HAP-1 (cell line): ENCODE measurements at regions not wholly inside any gene's neighbourhood (a gene's known extent, or its start where the extent isn't known, plus 50 kb on each side); places are given as distances from the start of the nearest gene placed in this dataset.

ENCODE experiments used
- DNase-seq, 2 experiments: peaks; one replicate each; pipeline ENCODE4 v3.0.0-alpha.2; 2016 to 2020; ENCODE audit warnings: low spot score in 2 of 2
- H3K27me3 ChIP-seq: fragments of 250-450 bp; sonication (Bioruptor Pico); 2 replicates; pipeline ENCODE4 v1.5.1; 2020; ENCODE audit warnings: low read depth, mild to moderate bottlenecking, moderate library complexity
- H3K36me3 ChIP-seq: fragments of 250-450 bp; sonication (Bioruptor Pico); replicated peaks from 2 replicates; pipeline ENCODE4 v1.5.1; 2020; ENCODE audit warnings: mild to moderate bottlenecking
- H3K4me1 ChIP-seq: fragments of 250-450 bp; sonication (Bioruptor Pico); 2 replicates; pipeline ENCODE4 v1.5.1; 2020; ENCODE audit warnings: mild to moderate bottlenecking
- H3K4me3 ChIP-seq: fragments of 250-450 bp; sonication (Bioruptor Pico); 2 replicates; pipeline ENCODE4 v1.5.1; 2020; ENCODE audit warnings: mild to moderate bottlenecking, moderate library complexity
- H3K9me3 ChIP-seq: fragments of 250-450 bp; sonication (Bioruptor Pico); 2 replicates; pipeline ENCODE4 v1.5.1; 2020; ENCODE audit warnings: mild to moderate bottlenecking, moderate library complexity
- in situ Hi-C: fragments of 300-500 bp; cut with MboI; formaldehyde crosslinking; loops from 3 replicates; pipeline ENCODE4 v1.14.3; 2020; ENCODE audit warnings: low sequenced_read_pairs, inconsistent platforms, mixed read lengths

DNA sequence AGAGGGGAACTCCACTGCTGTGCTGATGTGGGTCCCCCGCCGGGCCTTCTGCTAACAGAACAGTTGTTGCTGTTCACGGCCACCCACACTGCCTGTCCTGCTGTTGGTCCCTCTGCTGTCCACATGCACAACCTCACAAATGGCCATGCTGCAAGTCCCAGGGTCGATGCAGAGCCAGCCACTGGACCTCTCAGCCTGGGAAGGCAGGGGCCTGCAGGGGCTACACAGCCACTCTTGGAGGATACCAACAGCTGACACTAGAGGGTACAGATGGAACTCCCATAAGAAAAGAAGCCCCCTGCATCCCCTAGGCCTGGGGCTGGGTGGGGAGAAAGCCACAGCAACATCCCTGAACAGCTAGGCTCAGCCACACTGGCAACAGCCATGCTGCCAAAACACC is 104.4 kb upstream of the IQSEC1 start:
- DNase-seq, result no peak
- in situ Hi-C loops, result no loop called here
- Histone ChIP-seq H3K4me1 (no peaks in the 10 kb centered on the region), H3K36me3 (no peaks in the 10 kb centered on the region), H3K27me3 (no peaks in the 10 kb centered on the region), H3K4me3 (no peak overlapping the region), H3K9me3 (peaks cover 7% of the 10 kb centered on the region)

DNA sequence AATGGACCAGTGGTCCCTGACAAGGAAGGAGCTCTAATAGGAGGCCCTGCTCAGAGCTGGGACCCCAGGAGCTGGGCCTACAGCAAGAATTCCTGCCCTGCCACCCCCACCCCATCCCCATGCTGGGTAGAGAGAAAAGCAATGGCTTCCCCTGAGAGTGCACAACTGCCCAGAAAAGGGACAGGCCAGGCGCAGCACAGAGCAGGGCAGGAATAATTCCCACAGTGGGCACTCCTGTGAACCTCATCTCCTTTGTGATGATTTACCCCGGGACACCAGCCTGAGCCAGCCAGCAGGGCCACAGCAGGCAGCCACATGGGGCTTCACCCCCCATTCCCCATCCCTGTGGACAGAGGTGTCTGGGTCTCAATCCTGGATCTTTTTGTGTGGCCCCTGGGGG is 104.0 kb upstream of the IQSEC1 start:
- Histone ChIP-seq H3K4me1 (no peaks in the 10 kb centered on the region), H3K36me3 (no peaks in the 10 kb centered on the region), H3K9me3 (peaks cover 7% of the 10 kb centered on the region), H3K27me3 (no peaks in the 10 kb centered on the region), H3K4me3 (no peak overlapping the region)
- in situ Hi-C loops, result no loop called here
- DNase-seq, result no peak

- in situ Hi-C loops, result no loop called here
- Histone ChIP-seq H3K9me3 (peaks cover 7% of the 10 kb centered on the region), H3K36me3 (no peaks in the 10 kb centered on the region), H3K27me3 (no peaks in the 10 kb centered on the region), H3K4me3 (no peak overlapping the region), H3K4me1 (no peaks in the 10 kb centered on the region)
- DNase-seq, result no peak
Observed at GRCh38 chr3:13176445-13176844, 103.2 kb upstream of the IQSEC1 start.

GRCh38 chr3:13174803-13175135 is 101.5 kb upstream of the IQSEC1 start:
- Histone ChIP-seq H3K27me3 (no peaks in the 10 kb centered on the region), H3K9me3 (peaks cover 10% of the 10 kb centered on the region), H3K4me1 (no peaks in the 10 kb centered on the region), H3K36me3 (no peaks in the 10 kb centered on the region), H3K4me3 (no peak overlapping the region)
- in situ Hi-C loops, result no loop called here
- no peak for DNase-seq

DNA sequence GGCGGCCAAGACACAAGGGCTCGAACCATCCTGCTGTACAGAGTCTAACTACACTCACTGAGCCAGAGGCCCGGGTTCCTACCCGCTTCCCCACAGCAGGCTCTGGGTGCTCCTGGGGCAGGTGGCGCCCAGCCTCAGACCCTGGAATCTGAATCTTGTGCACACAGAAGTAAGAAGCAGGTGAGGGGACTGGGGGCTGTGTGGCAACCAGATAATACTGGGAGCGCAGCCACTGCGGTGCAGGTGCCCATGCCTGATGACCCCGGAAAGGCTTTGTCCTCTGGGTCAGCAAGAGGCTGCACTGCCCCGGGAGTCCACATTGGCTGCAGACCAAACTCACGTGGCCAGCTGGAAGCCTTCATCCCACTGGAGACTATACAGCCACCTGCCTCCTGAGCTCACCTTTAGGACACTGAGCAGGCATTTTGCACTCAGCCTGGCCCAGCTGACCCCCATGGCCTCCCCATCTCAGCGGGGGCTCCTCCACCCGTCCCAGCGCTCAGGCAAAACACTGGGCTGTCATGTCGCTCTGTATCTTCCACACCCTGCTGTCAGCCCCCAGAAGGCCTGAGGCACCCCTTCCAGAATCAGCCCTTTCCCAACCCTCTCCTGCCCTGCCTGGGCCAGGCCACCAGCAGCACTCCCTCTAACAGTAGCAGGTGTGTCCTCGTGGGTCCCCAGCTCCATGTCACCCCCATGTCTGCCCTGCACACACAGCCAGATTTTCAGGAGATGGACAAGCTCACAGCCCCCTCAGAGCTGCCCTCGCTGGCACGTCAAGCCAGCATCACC is 101.0 kb upstream of the IQSEC1 start:
- in situ Hi-C loops, result no loop called here
- H3K9me3 ChIP-seq, result peaks cover 9% of the 10 kb centered on the region
- H3K4me1 ChIP-seq, result no peaks in the 10 kb centered on the region
- no peaks in the 10 kb centered on the region for H3K36me3 ChIP-seq
- H3K27me3 ChIP-seq, result no peaks in the 10 kb centered on the region
- DNase-seq, result no peak
- no peak overlapping the region for H3K4me3 ChIP-seq

- no peaks in the 10 kb centered on the region for H3K4me1 ChIP-seq
- H3K4me3 ChIP-seq, result no peak overlapping the region
- H3K27me3 ChIP-seq, result no peaks in the 10 kb centered on the region
- DNase-seq, result no peak
- peaks cover 5% of the 10 kb centered on the region for H3K9me3 ChIP-seq
- in situ Hi-C loops, result no loop called here
- H3K36me3 ChIP-seq, result no peaks in the 10 kb centered on the region
Observed at GRCh38 chr3:13173186-13173585, 100.0 kb upstream of the IQSEC1 start.

GRCh38 chr3:13172644-13173013 is 99.4 kb upstream of the IQSEC1 start:
- in situ Hi-C loops, result no loop called here
- Histone ChIP-seq H3K4me1 (no peaks in the 10 kb centered on the region), H3K36me3 (no peaks in the 10 kb centered on the region), H3K4me3 (no peak overlapping the region), H3K27me3 (no peaks in the 10 kb centered on the region), H3K9me3 (peaks cover 5% of the 10 kb centered on the region; the same call in 1 of the 2 replicates)
- DNase-seq, result no peak

DNA sequence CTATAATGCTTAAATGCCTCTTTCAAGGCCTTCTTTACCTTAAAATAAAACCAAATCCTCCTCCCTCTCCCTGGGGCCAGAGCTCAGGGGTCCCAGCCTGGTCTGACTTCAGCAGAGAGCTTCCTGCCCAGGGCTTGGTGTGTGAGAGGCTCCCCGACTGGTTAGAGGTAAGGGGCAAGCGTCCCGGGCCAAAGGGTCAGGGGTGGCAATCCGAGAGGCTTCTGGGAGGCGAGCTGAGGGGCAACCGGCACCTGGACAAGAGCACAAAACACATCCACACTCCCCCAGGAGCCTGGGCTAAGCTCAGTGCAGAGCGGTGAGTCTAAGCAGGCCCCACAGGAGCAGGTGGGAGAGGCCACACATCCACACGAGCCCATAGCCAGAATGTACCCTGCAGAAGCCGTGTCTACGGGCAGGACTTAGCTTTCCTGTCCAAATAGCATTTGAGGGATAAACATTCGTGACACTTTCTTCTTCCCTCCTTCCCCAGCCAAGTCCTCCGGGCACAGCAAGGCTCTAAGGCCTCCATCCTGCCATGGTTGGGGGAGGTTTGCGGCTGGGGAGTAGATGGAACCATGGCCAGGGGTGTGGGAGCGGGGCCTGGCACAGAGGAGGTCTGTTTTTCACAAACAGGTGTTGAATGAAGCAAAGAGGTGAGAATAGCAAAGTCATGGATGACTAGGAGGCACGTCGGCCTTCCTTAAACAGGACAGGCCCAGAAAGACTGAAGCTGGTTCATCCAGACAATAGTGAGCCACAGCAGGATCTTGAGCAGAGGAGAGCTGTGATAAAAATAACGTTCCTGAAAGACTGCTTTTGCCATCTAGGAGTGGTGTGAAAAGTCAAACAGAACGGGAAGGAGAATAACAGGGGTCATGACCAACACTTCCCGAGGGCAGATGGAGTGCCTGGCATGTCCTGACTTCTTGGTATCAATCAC is 98.7 kb upstream of the IQSEC1 start:
- H3K4me3 ChIP-seq, result no peak overlapping the region
- peaks cover 5% of the 10 kb centered on the region; the same call in 1 of the 2 replicates for H3K9me3 ChIP-seq
- in situ Hi-C loops, result no loop called here
- no peaks in the 10 kb centered on the region for H3K36me3 ChIP-seq
- no peaks in the 10 kb centered on the region for H3K27me3 ChIP-seq
- H3K4me1 ChIP-seq, result no peaks in the 10 kb centered on the region
- DNase-seq, result no peak

- no peaks in the 10 kb centered on the region for H3K4me1 ChIP-seq
- in situ Hi-C loops, result no loop called here
- peaks cover 5% of the 10 kb centered on the region; the same call in 1 of the 2 replicates for H3K9me3 ChIP-seq
- no peak for DNase-seq
- H3K27me3 ChIP-seq, result no peaks in the 10 kb centered on the region
- no peaks in the 10 kb centered on the region for H3K36me3 ChIP-seq
- H3K4me3 ChIP-seq, result no peak overlapping the region
Observed at GRCh38 chr3:13170317-13170716, 97.1 kb upstream of the IQSEC1 start.

- in situ Hi-C loops, result no loop called here
- Histone ChIP-seq H3K4me1 (no peaks in the 10 kb centered on the region), H3K9me3 (peaks cover 5% of the 10 kb centered on the region; the same call in 1 of the 2 replicates)
Observed at GRCh38 chr3:13168391-13168790, 95.2 kb upstream of the IQSEC1 start.

DNA sequence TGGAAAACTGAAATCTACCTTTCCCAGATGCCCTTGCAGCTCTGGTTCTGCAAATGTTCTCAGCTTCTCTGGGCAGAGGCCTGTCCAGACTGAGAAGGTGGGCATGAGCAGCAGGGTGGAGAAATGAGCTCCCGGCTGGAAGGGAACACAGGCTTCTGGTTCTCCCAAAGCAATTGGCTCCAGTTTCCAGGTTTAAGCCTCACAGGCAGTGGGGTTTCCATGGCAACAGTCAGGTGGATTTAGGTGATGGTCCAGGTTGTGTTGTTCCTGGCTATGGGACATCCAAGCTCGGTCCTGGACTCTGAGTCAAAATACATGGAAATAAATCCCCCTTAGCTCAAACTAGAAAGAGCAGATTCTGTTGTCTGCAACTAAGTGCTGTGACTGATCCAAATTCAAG is 94.6 kb upstream of the IQSEC1 start:
- H3K27me3 ChIP-seq, result no peaks in the 10 kb centered on the region
- H3K4me1 ChIP-seq, result no peaks in the 10 kb centered on the region

More at GRCh38 chr3:13168391-13168790, 95.2 kb upstream of the IQSEC1 start:
- Histone ChIP-seq H3K27me3 (no peaks in the 10 kb centered on the region), H3K36me3 (no peaks in the 10 kb centered on the region), H3K4me3 (no peak overlapping the region)
- no peak for DNase-seq

DNA sequence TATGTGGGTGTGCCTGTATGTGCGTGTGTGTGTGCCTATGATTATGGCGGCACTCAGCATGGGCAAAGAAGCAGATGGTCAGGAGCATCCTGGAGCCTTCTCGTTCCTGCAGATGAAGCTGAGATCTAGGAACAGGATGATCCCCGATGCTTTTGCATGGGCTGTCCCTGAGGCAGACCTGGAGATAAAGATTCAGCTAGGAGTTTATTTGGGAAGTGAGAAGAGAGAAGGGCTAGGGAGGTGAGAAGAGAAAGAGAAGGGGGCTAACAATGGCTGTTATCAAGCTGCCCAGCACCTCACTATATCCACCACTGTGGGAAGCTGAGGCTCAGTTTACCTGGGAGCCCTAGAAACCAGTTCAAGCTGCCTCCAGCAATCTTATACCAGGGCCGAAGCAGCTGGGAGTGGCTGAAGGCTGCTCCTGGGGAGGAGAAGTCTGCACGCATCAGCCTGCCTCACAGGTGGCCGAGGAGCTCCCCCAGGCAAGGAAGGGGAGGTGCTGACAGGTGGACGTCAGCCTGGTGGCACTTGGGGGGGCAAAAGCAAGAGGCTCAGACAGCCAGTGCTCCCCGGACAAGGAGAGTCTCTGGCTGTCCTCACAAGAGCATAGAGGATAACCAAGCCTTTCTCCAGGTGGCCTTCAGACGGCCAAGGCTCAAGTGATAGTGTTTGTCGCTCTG is 94.0 kb upstream of the IQSEC1 start:
- DNase-seq, result no peak
- Histone ChIP-seq H3K9me3 (peaks cover 5% of the 10 kb centered on the region; the same call in 1 of the 2 replicates), H3K27me3 (no peaks in the 10 kb centered on the region), H3K4me3 (no peak overlapping the region), H3K36me3 (no peaks in the 10 kb centered on the region), H3K4me1 (no peaks in the 10 kb centered on the region)
- in situ Hi-C loops, result no loop called here

More for the DNA sequence above, 94.6 kb upstream of the IQSEC1 start:
- in situ Hi-C loops, result no loop called here
- Histone ChIP-seq H3K4me3 (no peak overlapping the region), H3K36me3 (no peaks in the 10 kb centered on the region), H3K9me3 (peaks cover 5% of the 10 kb centered on the region; the same call in 1 of the 2 replicates)
- DNase-seq, result no peak

- no peak for DNase-seq
- in situ Hi-C loops, result no loop called here
- Histone ChIP-seq H3K36me3 (no peaks in the 10 kb centered on the region), H3K27me3 (no peaks in the 10 kb centered on the region), H3K4me1 (no peaks in the 10 kb centered on the region), H3K9me3 (peaks cover 5% of the 10 kb centered on the region; the same call in 1 of the 2 replicates), H3K4me3 (no peak overlapping the region)
Observed at GRCh38 chr3:13166243-13167063, 93.2 kb upstream of the IQSEC1 start.
